KG1 (cell line): ENCODE measurements at regions not wholly inside any gene's neighbourhood (a gene's known extent, or its start where the extent isn't known, plus 50 kb on each side); places are given as distances from the start of the nearest gene placed in this dataset.
"Not testable (repeated sequence)": the region's sequence is repeated elsewhere in the genome, so short reads cannot be mapped to it uniquely, and the experiment has no call there.

Source experiments
- DNase-seq: peaks from one replicate; lab custom pipeline; 2025; lab: John Stamatoyannopoulos, UW

DNA sequence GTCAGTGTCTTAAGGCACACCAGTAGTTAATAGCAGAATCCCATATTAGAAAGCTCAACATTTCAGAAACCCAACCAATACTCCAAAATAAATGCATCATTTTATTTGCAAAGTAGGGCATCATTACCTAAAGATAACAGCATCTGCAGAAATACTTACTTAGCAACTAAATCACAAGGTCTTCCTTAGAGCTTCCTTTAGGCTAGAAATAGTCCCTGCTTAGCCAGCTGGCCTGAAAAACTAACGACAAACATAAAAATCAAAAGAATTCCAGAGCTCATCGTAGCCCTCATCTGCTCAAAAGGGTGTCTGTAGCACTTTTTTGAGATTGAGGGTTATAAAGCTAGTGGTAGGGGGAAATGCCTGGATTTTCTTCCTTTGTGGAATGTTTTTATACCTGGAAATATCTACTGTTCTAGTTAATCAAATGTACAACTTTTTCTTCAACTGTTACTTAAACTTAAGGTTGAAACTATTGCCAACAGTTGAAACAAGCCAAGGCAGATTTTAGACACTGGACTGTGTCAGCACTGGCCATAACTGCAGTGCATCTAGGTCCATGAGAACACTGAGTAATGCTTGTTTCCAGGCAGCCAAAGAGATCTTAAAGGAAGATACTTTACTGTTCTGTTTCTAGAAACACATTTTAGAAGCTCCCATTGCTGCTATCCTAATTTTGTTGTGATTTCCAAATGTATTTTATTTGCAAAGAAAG is 129.4 kb upstream of the RASA1 start:
- DNase-seq = no peak

DNA sequence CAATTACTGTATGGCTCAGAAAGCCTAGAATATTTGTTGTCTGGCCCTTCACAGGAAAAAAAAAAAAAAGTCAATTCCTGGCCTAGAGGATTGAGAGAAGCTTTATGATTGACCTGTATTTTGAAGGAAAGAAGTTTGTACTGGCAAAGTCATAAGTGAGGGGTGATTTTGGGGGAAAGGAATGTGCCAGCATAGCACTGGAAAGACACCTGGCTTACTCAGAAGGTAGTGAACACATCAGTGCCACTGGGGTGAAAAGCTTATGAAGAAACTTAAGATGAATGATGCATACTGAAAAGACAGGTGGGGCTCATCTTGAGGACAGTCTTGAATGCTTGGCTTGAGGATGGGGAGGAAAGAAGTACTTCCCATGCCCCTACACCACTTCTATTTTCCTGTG is 127.9 kb upstream of the RASA1 start:
- DNase-seq = no peak

DNA sequence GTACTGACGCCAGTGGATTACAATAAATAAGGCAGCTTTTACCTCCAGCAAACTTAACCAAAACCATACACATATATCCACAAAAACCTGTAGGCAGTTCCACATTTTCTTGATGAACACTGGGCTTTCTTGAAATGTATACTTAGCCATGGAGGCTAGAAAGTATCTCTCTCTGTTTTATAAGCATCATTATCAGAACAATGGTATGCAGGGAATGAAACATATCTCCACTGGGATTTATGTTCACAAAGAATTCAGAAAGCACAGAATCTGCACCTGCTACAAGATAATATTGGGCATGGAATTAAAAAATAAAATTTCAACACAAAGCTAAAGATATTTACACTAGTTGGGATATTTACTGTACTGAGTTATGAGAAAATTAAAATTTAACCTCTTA is 126.1 kb upstream of the RASA1 start:
- no peak for DNase-seq

DNA sequence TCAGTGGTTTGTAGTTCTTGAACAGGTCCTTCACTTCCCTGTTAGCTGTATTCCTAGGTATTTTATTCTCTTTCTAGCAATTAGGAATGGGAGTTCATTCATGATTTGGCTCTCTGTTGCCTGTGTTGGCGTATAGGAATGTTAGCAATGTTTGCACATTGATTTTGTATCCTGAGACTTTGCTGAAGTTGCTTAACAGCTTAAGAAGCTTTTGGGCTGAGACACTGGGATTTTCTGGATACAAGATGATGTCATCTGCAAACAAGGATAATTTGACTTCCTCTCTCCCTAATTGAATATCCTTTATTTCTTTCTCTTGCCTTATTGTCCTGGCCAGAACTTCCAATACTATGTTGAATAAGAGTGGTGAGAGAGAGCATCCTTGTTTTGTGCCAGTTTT is 121.8 kb upstream of the RASA1 start:
- DNase-seq = not testable (repeated sequence)

DNA sequence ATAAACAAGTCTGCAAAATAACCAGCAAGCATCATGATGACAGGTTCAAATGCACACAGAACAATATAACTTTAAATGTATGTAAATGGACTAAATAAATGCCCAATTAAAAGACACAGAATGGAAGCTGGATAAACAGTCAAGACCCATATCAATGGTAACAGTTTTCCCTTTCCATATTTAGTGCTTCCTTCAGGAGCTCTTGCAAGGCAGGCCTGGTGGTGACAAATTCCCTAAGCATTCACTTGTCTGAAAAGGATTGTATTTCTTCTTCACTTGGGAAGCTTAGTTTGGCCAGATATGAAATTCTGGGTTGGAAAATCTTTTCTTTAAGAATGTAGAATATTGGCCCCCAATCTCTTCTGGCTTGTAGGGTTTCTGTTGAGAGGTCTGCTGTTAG is 120.2 kb upstream of the RASA1 start:
- no peak for DNase-seq

DNA sequence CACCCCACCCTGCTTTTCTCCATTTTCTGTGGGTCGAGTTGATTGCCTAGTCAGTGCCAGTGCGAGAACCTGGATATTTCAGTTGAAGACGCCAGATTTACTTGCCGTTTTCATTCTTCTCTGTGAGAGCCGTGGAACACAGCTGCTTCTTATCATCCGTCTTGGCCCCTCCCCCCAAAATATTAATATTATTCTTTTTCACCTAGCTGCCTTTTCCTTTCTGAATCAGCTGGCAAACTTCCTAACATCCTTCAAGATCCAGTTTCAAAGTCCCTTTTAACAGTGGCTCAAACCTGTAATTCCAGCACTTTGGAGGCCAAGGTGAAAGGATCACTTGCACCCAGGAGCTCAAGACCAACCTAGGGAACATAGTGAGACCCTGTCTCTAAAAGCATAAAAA is 117.1 kb upstream of the RASA1 start:
- DNase-seq = no peak

DNA sequence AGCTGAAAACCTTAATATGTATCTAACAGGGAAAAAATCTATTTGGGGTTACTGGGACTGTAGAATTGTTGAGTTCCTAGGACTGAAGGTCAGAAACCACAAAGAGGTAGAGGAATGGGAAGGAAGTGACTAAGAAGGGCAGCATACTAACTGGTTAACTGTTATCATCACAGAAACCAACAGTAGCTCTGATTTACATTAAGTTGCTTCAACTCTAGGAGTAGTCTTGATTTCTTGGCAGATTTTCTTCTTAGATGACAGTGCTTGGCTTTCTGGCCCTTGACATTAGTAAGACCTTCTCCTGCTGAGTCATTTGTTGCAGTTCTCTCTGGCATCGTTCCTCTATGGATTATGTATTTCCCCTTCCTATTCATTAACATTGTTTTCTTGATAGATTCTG is 116.1 kb upstream of the RASA1 start:
- no peak for DNase-seq

DNA sequence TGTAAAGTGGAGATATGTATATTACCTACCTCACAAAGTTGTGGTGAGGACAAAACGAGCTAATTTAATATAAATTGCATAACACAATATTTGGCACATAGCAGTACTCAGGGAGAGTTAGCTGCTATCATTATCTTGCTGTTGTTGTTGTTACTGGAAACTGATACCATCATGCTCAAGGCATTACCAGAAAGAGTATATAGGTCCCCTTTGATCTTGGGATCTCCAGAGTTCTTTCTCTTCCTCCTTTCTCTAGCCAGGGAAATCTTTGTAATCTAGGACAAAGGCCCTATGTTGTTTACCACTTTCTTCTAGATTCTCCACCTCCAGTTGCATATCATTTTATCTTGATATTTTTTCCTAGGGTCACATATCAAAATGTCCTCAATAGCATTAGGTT is 114.8 kb upstream of the RASA1 start:
- no peak for DNase-seq

DNA sequence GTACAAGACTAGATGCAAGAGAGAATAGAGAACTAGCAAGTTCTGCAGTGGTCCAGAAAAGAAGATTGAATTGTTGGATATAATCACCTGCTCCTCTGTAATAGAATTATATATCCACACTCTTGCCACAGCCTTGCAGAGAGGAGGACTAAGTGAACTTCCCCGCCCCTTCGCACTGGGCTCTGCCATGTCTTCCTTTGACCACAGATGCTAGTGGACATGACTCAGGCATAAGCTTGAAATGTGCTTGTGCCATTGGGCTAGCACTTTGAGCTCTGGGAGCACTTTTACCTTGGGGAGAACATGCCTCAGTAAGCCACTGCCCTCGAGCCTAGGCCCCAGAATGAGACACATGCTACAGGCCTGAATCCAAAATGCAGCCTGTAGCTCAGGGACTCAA is 113.5 kb upstream of the RASA1 start:
- no peak for DNase-seq

DNA sequence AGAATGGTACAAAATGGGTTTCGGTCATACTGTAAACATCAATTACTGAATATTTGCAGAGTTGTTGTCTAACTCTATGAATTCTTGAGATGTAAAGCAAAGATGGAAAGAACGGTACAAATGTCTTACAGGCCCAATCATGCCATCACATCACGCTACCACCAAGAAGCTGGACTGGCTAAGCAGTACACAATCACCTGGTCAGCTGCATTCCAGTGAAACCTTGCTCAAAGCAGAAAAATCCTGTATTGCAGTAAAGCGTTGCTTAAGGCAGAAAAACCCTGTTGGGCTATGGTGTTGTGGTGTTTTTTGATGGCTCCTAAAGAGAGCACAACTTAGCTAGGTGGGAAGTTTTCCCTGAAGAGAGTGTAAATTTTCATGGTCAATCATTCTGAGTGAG is 112.6 kb upstream of the RASA1 start:
- DNase-seq = no peak

DNA sequence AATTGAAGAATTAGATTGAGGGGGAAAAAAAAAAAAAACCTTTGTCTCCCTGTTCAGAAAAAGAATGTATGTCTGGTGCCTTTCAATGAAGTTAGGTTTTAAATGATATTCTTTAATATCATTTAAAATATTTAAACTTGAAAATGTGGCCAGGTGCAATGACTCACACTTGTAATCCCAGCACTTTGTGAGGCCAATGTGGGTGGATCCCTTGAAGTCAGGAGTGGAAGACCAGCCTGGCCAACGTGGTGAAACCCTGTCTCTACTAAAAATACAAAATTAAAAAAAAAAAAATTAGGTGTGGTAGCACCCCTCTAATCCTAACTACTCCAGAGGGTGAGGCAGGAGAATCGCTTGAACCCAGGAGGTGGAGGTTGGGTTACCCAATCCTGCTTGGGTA is 111.1 kb upstream of the RASA1 start:
- DNase-seq = no peak

DNA sequence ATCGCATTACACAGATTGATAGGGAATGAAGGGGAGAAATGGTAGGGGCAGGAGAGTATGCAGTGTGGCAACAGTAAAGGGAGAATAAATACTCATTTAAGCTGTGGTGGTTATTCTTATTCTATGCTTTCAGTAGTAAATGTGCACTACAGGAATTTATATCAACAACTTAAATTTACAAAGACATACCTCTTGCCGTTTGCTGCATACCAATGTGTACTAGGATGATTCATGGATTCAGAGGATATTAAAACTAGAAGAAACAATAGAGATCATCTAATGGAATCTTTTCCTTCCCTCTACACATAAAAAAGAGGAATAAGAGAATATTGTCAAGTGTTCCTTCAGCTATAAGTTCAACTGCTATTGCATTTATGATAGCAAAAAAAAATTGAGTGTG is 103.3 kb upstream of the RASA1 start:
- DNase-seq = no peak

DNA sequence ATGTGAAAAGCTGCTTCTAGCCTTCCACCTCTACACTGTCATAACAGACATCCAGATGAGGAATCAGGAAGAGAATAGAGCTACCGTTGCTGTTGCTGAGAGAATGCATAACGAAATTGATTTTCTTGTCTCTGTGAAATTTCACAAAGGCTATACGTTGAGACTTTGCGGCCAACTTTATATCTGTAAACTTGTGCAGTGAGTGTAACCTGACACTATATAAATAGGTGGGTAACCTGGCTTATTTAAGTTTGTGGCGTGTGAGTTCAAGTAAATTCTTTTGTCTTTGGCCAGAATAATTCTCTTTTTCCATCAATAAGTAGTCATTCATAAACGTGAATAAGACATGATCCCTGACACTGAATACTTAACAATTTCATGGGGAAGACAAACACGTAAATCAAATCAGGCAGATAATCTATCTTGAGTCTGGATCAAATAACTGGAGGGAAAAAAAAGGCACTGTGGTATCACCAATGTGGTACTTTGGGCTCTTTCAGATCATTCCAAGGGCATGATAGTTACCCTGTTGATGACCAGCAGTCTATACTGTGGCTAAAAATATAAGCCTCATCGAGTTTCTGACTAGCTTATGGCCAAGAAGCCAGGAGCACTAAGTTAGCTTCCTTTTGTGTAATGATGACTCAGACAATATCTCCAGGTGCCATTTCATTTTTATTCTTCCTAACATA is 98.2 kb upstream of the RASA1 start:
- no peak for DNase-seq

DNA sequence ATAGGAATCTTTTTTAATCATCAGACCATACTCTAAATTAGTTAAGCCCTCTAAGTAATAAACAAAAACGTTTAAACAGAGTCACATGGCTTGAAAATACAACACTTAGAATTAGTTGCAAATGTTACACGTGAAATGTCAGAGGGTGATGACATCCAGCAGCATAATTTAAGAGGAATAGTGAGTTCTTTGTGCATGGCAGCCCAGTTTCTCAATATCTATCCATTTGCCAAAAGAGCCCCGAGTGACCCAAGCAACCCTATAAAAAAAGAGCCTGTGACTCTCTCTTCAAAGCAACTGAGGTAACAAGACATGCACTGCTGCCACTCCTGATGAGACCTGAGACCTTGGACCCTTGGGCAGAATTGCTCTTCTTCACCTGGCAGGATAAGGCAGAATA is 96.9 kb upstream of the RASA1 start:
- no peak for DNase-seq

DNA sequence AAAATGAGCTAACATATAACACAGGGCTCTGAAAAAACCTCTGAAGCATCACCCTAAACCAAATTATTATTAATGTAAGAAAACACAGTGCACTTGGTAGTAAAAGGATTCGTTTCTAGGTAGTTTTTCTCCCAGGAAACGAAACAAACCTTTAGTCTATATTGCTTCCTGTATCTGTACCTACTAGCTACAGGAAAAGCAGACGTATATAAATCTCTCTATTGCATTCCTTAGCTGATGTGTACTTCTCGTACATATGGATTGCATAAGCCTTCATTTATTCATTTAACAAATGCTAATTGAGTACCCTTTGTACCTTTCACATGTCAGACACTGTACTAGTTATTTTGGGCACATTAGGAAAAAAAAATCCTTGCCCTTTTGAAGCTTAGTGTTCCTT is 85.0 kb upstream of the RASA1 start:
- no peak for DNase-seq

DNA sequence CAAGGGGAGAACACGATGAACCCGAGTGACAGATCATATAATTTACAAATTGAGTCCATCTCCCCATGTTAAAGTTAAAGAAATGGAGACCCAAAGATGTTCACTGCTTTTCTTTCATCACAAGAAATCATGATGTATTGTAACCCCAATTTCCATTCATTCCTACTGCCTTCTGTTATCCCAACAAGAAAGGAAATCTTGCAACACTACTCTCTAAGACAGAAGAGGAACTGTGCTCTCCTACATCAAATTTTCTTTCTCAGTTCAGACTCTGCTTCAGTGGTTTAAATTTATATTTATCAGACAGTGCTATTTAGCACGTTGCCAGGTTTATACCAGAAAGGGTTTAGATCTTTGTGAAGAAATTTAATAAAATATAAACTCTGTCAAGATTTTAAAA is 83.8 kb upstream of the RASA1 start:
- no peak for DNase-seq

DNA sequence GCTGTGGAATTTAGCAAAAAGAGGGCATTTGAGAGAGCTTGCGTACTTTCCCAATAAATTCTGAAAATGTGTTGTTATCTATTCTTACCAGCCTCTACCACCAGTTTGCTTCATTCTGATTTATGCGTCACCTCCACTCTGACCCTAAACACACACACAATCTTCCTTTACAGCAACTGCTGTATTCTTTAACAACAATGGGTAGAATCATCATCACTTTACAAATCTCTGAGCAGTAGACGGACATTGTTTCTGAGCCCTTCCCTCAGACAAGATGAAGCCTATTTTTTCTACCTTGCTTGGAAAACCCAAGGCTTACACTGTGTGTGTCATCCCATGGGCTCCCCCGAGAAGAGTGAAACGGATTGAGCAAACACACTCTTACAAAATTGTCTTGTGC is 83.1 kb upstream of the RASA1 start:
- DNase-seq = no peak

DNA sequence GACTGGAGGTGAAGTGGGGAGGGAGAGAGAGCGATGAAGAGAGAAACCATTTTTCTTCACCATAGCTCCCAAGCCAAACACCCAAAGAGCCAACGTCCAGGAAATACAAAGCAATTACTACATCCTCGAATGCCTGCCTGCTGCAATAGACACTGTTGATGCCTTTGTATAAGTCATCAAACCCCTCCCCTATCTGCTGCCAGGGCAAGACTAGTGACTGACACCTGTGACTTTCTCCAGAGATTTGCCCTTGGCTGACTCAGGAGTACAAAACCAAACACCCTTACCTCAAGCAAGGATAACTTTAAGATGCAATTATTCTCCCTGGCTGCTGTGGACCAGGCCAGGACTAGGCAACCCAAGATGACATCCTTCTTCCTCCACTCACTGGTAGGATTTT is 81.8 kb upstream of the RASA1 start:
- DNase-seq = no peak

DNA sequence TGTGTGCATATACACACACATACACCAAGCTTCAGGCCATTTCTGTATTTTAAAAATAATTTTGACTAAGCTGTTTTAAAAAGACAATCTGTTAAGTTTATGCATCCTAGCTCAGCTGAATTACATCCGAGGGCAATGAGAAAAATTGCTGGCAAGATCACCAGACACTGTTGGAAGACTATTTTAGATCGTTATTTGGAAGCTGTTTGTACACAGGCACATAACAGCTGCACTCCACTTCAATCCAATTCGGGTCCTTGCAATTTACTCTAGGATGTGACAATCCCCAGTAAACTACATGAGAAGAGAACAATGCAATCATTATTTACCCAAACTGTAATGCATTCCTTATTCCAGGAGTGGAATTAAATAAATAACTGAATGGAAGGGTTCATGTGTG is 79.3 kb upstream of the RASA1 start:
- no peak for DNase-seq

DNA sequence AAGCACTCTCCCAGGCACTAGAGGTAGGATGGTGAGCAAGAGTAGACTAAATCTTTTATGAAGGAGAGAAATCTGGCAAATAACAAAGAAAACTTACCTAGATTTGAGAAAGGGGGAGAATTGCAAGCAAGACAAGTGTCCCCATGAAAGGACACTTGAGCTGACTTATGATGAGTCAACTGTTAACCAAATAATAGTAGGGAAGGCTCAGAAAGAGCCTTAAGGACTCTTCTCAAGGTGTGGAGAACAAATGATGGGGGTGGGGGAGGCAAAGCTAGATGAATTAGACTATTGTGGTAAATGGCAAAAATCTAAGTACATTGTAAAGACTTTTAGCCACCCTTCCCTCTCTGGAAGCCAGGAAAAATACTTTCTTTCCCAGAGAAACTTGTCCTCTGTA is 77.6 kb upstream of the RASA1 start:
- DNase-seq = no peak

DNA sequence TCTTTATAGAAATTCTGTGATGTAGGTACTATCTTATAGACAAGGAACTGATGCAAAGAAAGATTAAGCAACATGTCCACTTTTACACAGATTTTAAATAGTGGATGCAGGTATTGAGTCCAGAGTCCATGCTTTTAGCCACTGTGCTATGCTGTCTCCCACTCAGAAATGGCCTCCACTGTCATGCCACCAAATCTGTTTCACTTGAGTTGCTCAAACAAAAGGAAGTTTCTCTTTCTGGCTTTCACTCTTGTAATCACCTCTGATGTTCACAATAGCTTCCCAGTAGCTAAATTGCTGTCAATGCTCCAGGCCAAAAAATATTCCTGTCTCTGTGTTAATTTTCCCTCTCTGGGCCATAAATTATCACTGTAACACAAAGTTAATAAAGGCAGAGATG is 77.0 kb upstream of the RASA1 start:
- no peak for DNase-seq

DNA sequence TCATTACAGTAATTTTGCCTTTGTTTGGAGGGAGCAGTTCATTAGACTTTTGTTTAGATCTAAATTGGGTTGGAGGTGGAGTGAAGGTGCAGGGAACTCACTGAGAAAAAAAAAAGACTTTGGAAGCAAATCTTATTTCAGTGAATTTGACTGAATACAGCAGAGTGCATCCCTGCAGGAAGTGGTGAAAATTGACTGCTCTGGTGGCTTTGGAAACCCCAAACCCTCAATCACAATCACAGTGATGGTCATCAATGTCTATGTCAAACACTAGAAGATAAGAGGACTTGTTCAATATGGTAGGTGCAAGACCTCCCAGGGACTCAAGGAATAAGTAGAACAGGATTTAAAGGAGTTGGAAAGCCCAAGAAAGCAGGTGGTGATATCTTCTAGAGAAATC is 76.0 kb upstream of the RASA1 start:
- no peak for DNase-seq

DNA sequence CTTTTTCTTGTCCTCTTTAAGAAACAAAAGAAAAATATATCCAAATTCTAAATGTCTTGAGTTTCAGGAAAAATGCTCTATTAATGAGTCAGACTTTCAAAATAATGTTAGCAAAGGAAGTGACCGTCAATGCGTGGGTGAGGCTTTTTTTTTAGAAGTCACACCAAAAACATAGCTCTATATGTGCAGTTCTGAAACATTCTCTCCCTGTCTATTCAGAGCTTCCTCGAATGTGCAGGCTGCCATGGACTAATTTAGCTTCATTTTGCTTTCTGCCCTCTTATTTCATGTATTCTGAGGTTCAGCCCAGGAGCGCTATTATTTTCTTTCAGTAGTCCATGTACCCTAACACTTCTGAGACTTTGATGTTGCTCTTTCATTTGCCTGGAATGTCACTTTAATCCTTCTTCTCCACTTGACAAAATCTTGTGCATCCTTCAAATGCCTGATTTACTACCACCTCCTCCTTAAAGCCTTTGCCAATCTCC is 72.5 kb upstream of the RASA1 start:
- DNase-seq = no peak

DNA sequence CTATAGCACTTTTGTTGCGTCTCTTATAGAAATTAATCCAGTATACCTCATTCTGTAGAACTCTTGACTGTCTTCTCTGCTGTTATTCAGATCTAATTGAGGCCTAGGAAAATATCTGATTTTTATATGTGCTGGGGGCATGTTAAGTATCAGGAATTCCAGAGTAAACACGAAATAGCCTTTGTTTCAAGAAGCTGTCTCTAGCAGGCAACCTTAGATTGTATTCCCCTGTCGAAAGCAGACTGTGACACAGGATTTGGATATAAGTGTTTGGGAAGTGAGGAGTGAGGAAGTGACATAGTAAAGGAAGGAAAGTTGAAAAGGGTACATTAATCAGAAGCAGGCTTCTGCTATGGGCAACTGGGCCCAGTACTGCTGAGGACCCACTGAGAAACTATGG is 72.1 kb upstream of the RASA1 start:
- DNase-seq = no peak
